ENCODE measurements at regions not wholly inside any gene's neighbourhood (a gene's known extent, or its start where the extent isn't known, plus 50 kb on each side); places are given as distances from the start of the nearest gene placed in this dataset.

- FAIRE-seq, result no peak
Observed at GRCh38 chr6:90431576-90431975, 134.9 kb upstream of the BACH2 start.

GRCh38 chr6:90429713-90430112, 133.1 kb upstream of the BACH2 start:
- H3K27ac ChIP-seq (ENCODE audit: low read depth in 1 of 3, low read length in 2 of 3), result no peak overlapping the region
- H3K36me3 ChIP-seq (ENCODE audit: control insufficient read depth in 3 of 3, insufficient read depth in 2 of 3, low read depth in 1 of 3, low read length in 3 of 3), result no peaks in the 10 kb centered on the region
- H3K27me3 ChIP-seq (ENCODE audit: control insufficient read depth in 3 of 3, insufficient read depth in 3 of 3, low read length in 3 of 3), result no peaks in the 10 kb centered on the region
- DNase-seq (no peak), FAIRE-seq (no peak)
- no peak overlapping the region for H3K4me3 ChIP-seq (ENCODE audit: low read depth in 1 of 3, low read length in 3 of 3)
- H3K4me1 ChIP-seq (ENCODE audit: control insufficient read depth in 3 of 3, insufficient read depth in 2 of 3, low read depth in 1 of 3, low read length in 2 of 3), result no peaks in the 10 kb centered on the region
- peaks cover 0 to 4% of the 10 kb centered on the region in 2 donors for H3K9me3 ChIP-seq (ENCODE audit: control insufficient read depth in 2 of 2, insufficient read depth in 1 of 2, low read depth in 1 of 2, low read length in 1 of 2)

More at GRCh38 chr6:90431576-90431975, 134.9 kb upstream of the BACH2 start:
- no peak for DNase-seq
- peaks cover 0 to 4% of the 10 kb centered on the region in 2 donors for H3K9me3 ChIP-seq (ENCODE audit: control insufficient read depth in 2 of 2, insufficient read depth in 1 of 2, low read depth in 1 of 2, low read length in 1 of 2)
- no peak overlapping the region for H3K27ac ChIP-seq (ENCODE audit: low read depth in 1 of 3, low read length in 2 of 3)
- no peak overlapping the region for H3K4me3 ChIP-seq (ENCODE audit: low read depth in 1 of 3, low read length in 3 of 3)
- H3K36me3 ChIP-seq (ENCODE audit: control insufficient read depth in 3 of 3, insufficient read depth in 2 of 3, low read depth in 1 of 3, low read length in 3 of 3), result no peaks in the 10 kb centered on the region
- H3K27me3 ChIP-seq (ENCODE audit: control insufficient read depth in 3 of 3, insufficient read depth in 3 of 3, low read length in 3 of 3), result no peaks in the 10 kb centered on the region
- no peaks in the 10 kb centered on the region for H3K4me1 ChIP-seq (ENCODE audit: control insufficient read depth in 3 of 3, insufficient read depth in 2 of 3, low read depth in 1 of 3, low read length in 2 of 3)

DNA sequence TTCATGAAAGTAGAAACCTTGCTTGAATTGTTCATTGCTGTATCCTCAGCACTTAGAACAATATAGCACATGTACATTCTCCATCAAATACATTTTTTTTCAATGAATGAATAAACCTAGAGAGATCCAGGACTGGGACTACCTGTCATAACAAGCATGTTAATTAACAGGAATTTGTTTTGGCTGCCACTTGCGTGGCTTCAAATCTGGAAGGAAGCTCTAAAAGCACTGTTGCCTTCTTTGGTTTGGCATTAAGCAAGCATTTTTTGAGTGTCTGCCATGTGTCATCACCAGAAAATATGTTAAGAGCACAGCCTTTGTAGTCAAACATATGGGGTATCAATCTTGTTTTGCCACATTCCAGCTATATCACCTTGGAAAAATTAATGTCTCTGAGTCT, 131.9 kb upstream of the BACH2 start:
- Histone ChIP-seq H3K27ac (ENCODE audit: low read depth in 1 of 3, low read length in 2 of 3) (no peak overlapping the region), H3K4me1 (ENCODE audit: control insufficient read depth in 3 of 3, insufficient read depth in 2 of 3, low read depth in 1 of 3, low read length in 2 of 3) (no peaks in the 10 kb centered on the region), H3K27me3 (ENCODE audit: control insufficient read depth in 3 of 3, insufficient read depth in 3 of 3, low read length in 3 of 3) (no peaks in the 10 kb centered on the region), H3K4me3 (ENCODE audit: low read depth in 1 of 3, low read length in 3 of 3) (no peak overlapping the region), H3K36me3 (ENCODE audit: control insufficient read depth in 3 of 3, insufficient read depth in 2 of 3, low read depth in 1 of 3, low read length in 3 of 3) (no peaks in the 10 kb centered on the region), H3K9me3 (ENCODE audit: control insufficient read depth in 2 of 2, insufficient read depth in 1 of 2, low read depth in 1 of 2, low read length in 1 of 2) (no peaks in the 10 kb centered on the region)
- FAIRE-seq (no peak), DNase-seq (no peak)
- WGBS, 3 donors, result 88 to 96% (median 91%) methylated on average over 1 of the region's 1 CpG

GRCh38 chr6:90425161-90425641, 128.6 kb upstream of the BACH2 start:
- Histone ChIP-seq H3K27me3 (ENCODE audit: control insufficient read depth in 3 of 3, insufficient read depth in 3 of 3, low read length in 3 of 3) (no peaks in the 10 kb centered on the region), H3K9me3 (ENCODE audit: control insufficient read depth in 2 of 2, insufficient read depth in 1 of 2, low read depth in 1 of 2, low read length in 1 of 2) (no peaks in the 10 kb centered on the region), H3K36me3 (ENCODE audit: control insufficient read depth in 3 of 3, insufficient read depth in 2 of 3, low read depth in 1 of 3, low read length in 3 of 3) (no peaks in the 10 kb centered on the region), H3K4me1 (ENCODE audit: control insufficient read depth in 3 of 3, insufficient read depth in 2 of 3, low read depth in 1 of 3, low read length in 2 of 3) (no peaks in the 10 kb centered on the region), H3K4me3 (ENCODE audit: low read depth in 1 of 3, low read length in 3 of 3) (no peak overlapping the region), H3K27ac (ENCODE audit: low read depth in 1 of 3, low read length in 2 of 3) (peak overlapping the region in 2 of 3 donors; percentile 48 to 78)
- DNase-seq (peak in 1 of 2 donors; percentile 28), FAIRE-seq (no peak)
- WGBS, 3 donors, result 70 to 79% (median 72%) methylated on average over 5 of the region's 5 CpGs

DNA sequence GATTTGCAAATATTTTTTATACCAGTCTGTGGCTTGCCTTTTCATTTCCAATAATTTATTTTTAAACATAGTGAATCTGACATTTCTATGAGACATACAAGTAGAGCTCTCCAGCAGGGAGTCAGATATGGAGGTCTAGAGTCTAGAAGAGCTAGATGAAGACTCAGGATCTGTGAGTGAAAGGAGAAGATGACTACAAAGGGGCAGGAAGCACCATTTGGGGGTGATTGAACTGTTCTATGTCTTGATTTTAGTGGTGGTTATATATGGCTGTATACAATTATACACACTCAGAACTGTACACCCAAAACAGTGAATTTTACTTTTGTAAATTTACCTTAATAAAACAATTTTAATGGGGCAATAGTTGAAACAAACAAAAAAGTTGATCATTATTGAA, 127.9 kb upstream of the BACH2 start:
- DNase-seq (no peak), FAIRE-seq (no peak)
- Histone ChIP-seq H3K27me3 (ENCODE audit: control insufficient read depth in 3 of 3, insufficient read depth in 3 of 3, low read length in 3 of 3) (no peaks in the 10 kb centered on the region), H3K4me1 (ENCODE audit: control insufficient read depth in 3 of 3, insufficient read depth in 2 of 3, low read depth in 1 of 3, low read length in 2 of 3) (no peaks in the 10 kb centered on the region), H3K4me3 (ENCODE audit: low read depth in 1 of 3, low read length in 3 of 3) (no peak overlapping the region), H3K9me3 (ENCODE audit: control insufficient read depth in 2 of 2, insufficient read depth in 1 of 2, low read depth in 1 of 2, low read length in 1 of 2) (no peaks in the 10 kb centered on the region), H3K36me3 (ENCODE audit: control insufficient read depth in 3 of 3, insufficient read depth in 2 of 3, low read depth in 1 of 3, low read length in 3 of 3) (no peaks in the 10 kb centered on the region), H3K27ac (ENCODE audit: low read depth in 1 of 3, low read length in 2 of 3) (no peak overlapping the region)

DNA sequence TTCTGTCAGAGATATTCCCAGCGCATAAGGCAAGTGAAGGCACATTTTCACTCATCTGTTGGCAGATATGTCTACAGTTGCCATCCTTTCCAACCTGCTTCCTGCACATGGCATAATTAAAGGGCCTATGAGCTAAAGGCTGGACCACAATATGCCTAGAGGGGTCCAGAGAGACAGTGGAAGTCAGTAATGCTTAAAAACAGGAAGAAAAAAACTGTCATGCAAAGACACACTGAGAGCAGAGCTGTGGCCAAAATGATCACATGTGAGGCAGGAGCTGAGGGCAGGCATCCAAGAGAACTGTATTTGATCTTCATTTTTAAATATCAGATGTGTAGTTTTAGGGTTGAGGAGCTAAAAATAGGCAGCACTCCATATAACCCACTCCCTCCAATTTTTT, 125.0 kb upstream of the BACH2 start:
- H3K9me3 ChIP-seq (ENCODE audit: control insufficient read depth in 2 of 2, insufficient read depth in 1 of 2, low read depth in 1 of 2, low read length in 1 of 2), result no peaks in the 10 kb centered on the region

DNA sequence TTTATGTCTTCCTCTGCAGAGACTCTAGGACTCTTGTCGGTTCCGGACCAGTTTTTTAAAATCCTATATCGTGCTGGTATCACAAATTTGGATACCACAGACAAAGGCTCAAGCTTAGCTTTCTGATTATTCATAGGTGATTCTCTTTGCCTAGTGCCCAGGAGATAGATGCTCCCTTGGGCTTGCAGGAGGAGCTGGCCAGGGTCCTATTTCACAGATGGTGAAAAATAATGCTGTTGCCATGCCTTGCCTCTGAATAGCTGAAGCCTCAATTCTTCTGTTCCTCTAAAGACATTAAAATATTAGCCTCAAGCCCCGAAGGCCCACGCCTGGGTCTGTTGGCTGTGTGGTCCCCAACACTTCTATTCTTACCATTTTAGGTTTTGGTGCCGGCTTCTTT, 123.9 kb upstream of the BACH2 start:
- Histone ChIP-seq H3K4me3 (ENCODE audit: low read depth in 1 of 3, low read length in 3 of 3) (no peak overlapping the region), H3K27me3 (ENCODE audit: control insufficient read depth in 3 of 3, insufficient read depth in 3 of 3, low read length in 3 of 3) (no peaks in the 10 kb centered on the region), H3K27ac (ENCODE audit: low read depth in 1 of 3, low read length in 2 of 3) (no peak overlapping the region), H3K4me1 (ENCODE audit: control insufficient read depth in 3 of 3, insufficient read depth in 2 of 3, low read depth in 1 of 3, low read length in 2 of 3) (no peaks in the 10 kb centered on the region), H3K9me3 (ENCODE audit: control insufficient read depth in 2 of 2, insufficient read depth in 1 of 2, low read depth in 1 of 2, low read length in 1 of 2) (no peaks in the 10 kb centered on the region), H3K36me3 (ENCODE audit: control insufficient read depth in 3 of 3, insufficient read depth in 2 of 3, low read depth in 1 of 3, low read length in 3 of 3) (no peaks in the 10 kb centered on the region)
- DNase-seq, result no peak
- no peak for FAIRE-seq
- WGBS, 3 donors, result 86 to 93% (median 93%) methylated on average over 6 of the region's 6 CpGs

More for the DNA sequence above, 125.0 kb upstream of the BACH2 start:
- DNase-seq, result no peak
- no peak for FAIRE-seq
- H3K27me3 ChIP-seq (ENCODE audit: control insufficient read depth in 3 of 3, insufficient read depth in 3 of 3, low read length in 3 of 3), result no peaks in the 10 kb centered on the region
- 91 to 97% (median 96%) methylated on average over 1 of the region's 1 CpG for WGBS, 3 donors
- H3K4me3 ChIP-seq (ENCODE audit: low read depth in 1 of 3, low read length in 3 of 3), result peak overlapping the region in 1 of 3 donors; percentile 1
- H3K4me1 ChIP-seq (ENCODE audit: control insufficient read depth in 3 of 3, insufficient read depth in 2 of 3, low read depth in 1 of 3, low read length in 2 of 3), result no peaks in the 10 kb centered on the region
- H3K27ac ChIP-seq (ENCODE audit: low read depth in 1 of 3, low read length in 2 of 3), result no peak overlapping the region
- H3K36me3 ChIP-seq (ENCODE audit: control insufficient read depth in 3 of 3, insufficient read depth in 2 of 3, low read depth in 1 of 3, low read length in 3 of 3), result no peaks in the 10 kb centered on the region

GRCh38 chr6:90417385-90417784, 120.7 kb upstream of the BACH2 start:
- Histone ChIP-seq H3K27me3 (ENCODE audit: control insufficient read depth in 3 of 3, insufficient read depth in 3 of 3, low read length in 3 of 3) (peaks cover 0 to 5% (median 0%) of the 10 kb centered on the region in 3 donors), H3K4me1 (ENCODE audit: control insufficient read depth in 3 of 3, insufficient read depth in 2 of 3, low read depth in 1 of 3, low read length in 2 of 3) (no peaks in the 10 kb centered on the region), H3K4me3 (ENCODE audit: low read depth in 1 of 3, low read length in 3 of 3) (no peak overlapping the region), H3K27ac (ENCODE audit: low read depth in 1 of 3, low read length in 2 of 3) (no peak overlapping the region), H3K36me3 (ENCODE audit: control insufficient read depth in 3 of 3, insufficient read depth in 2 of 3, low read depth in 1 of 3, low read length in 3 of 3) (no peaks in the 10 kb centered on the region), H3K9me3 (ENCODE audit: control insufficient read depth in 2 of 2, insufficient read depth in 1 of 2, low read depth in 1 of 2, low read length in 1 of 2) (no peaks in the 10 kb centered on the region)
- DNase-seq (no peak), FAIRE-seq (no peak)
- WGBS, 3 donors, result 78 to 87% (median 81%) methylated on average over 1 of the region's 1 CpG

DNA sequence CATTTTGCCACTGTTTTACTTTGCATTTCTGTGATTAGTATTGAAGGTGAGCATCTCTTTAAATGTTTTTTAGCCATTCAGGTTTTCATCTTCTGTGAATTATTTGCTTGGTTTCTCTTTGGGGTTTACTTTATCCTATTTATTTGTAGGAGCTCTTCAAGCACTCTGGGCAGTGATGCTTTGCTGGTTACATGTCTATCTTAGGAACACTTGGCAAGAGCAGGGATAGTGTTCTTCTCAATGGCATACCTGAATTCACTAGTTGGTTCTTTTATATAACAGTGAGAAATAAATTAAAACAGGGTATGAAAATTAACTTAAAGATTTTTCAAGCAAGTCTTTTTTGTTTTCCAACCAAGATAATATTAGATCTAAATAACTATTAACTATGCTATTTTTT, 119.7 kb upstream of the BACH2 start:
- FAIRE-seq, result no peak

More for the DNA sequence above, 119.7 kb upstream of the BACH2 start:
- H3K4me1 ChIP-seq (ENCODE audit: control insufficient read depth in 3 of 3, insufficient read depth in 2 of 3, low read depth in 1 of 3, low read length in 2 of 3), result no peaks in the 10 kb centered on the region
- H3K27me3 ChIP-seq (ENCODE audit: control insufficient read depth in 3 of 3, insufficient read depth in 3 of 3, low read length in 3 of 3), result peaks cover 0 to 5% (median 0%) of the 10 kb centered on the region in 3 donors
- H3K4me3 ChIP-seq (ENCODE audit: low read depth in 1 of 3, low read length in 3 of 3), result no peak overlapping the region
- H3K9me3 ChIP-seq (ENCODE audit: control insufficient read depth in 2 of 2, insufficient read depth in 1 of 2, low read depth in 1 of 2, low read length in 1 of 2), result no peaks in the 10 kb centered on the region
- no peak overlapping the region for H3K27ac ChIP-seq (ENCODE audit: low read depth in 1 of 3, low read length in 2 of 3)
- no peaks in the 10 kb centered on the region for H3K36me3 ChIP-seq (ENCODE audit: control insufficient read depth in 3 of 3, insufficient read depth in 2 of 3, low read depth in 1 of 3, low read length in 3 of 3)
- DNase-seq, result no peak
